H1 (cell line): ENCODE measurements at regions not wholly inside any gene's neighbourhood (a gene's known extent, or its start where the extent isn't known, plus 50 kb on each side); places are given as distances from the start of the nearest gene placed in this dataset.

Experiments used
- CTCF ChIA-PET: fragments of 300-600 bp; sonication (Branson Sonifier 250); formaldehyde crosslinking; loops from one replicate; lab custom pipeline; 2021; ENCODE audit not compliant: partially characterized antibody; lab: Charles Lee
- POLR2A ChIA-PET: fragments of 300-600 bp; sonication (Branson Sonifier 250); formaldehyde crosslinking; loops from one replicate; lab custom pipeline; 2021; ENCODE audit warnings: inconsistent platforms; ENCODE audit not compliant: partially characterized antibody; lab: Charles Lee
- DNase-seq, 2 experiments: peaks; one replicate each; pipeline versions ENCODE4 v3.0.0 to v3.0.0-alpha.2; 2010 to 2022; ENCODE audit warnings: low spot score in 2 of 2, low read depth in 1 of 2, mixed read lengths in 1 of 2
- FAIRE-seq: peaks from 2 replicates; lab custom pipeline; 2011; peaks lifted over from hg19 to GRCh38; lab: Jason Lieb, UNC
- H2AFZ ChIP-seq: 2 replicates; pipeline ENCODE4 v1.8.1; 2012; ENCODE audit warnings: low read length, inconsistent platforms
- H2AK5ac ChIP-seq: 2 replicates; pipeline ENCODE4 v1.6.1; 2013; ENCODE audit warnings: low read depth, low read length
- H2BK120ac ChIP-seq: replicated peaks from 2 replicates; pipeline ENCODE3; 2013; ENCODE audit warnings: low read depth, low read length, inconsistent platforms
- H2BK12ac ChIP-seq: 2 replicates; pipeline ENCODE4 v1.6.1; 2013; ENCODE audit warnings: low read depth, low read length
- H2BK15ac ChIP-seq: 2 replicates; pipeline ENCODE4 v1.6.1; 2013; ENCODE audit warnings: low read length
- H2BK20ac ChIP-seq: 2 replicates; pipeline ENCODE4 v1.6.1; 2013; ENCODE audit warnings: low read length
- H2BK5ac ChIP-seq: 2 replicates; pipeline ENCODE4 v1.6.1; 2013; ENCODE audit warnings: low read depth, low read length
- H3K14ac ChIP-seq: 2 replicates; pipeline ENCODE4 v1.6.1; 2013; ENCODE audit warnings: inconsistent platforms; ENCODE audit not compliant: insufficient read length
- H3K18ac ChIP-seq: 2 replicates; pipeline ENCODE4 v1.6.1; 2013; ENCODE audit warnings: low read length; ENCODE audit errors: extremely low read depth
- H3K23ac ChIP-seq: 2 replicates; pipeline ENCODE4 v1.6.1; 2013; ENCODE audit warnings: inconsistent platforms; ENCODE audit not compliant: insufficient read length
- H3K23me2 ChIP-seq: 2 replicates; pipeline ENCODE4 v1.6.1; 2013; ENCODE audit warnings: low read depth, low read length
- H3K27ac ChIP-seq: 2 replicates; pipeline ENCODE4 v1.6.1; 2011; ENCODE audit warnings: low read depth, low read length, inconsistent platforms
- H3K27me3 ChIP-seq, 4 experiments: replicated peaks in 1 of 4; 1 replicate in 1 of 4; 2 replicates in 3 of 4; pipeline versions ENCODE4 v1.6.1 to v1.8.1; 2011 to 2013; ENCODE audit warnings: low read length in 3 of 4, mild to moderate bottlenecking in 3 of 4, inconsistent platforms in 2 of 4, mixed read lengths in 2 of 4, moderate library complexity in 1 of 4; ENCODE audit not compliant: control insufficient read depth in 3 of 4, insufficient read depth in 3 of 4; ENCODE audit errors: extremely low read depth in 1 of 4
- H3K36me3 ChIP-seq, 4 experiments: 2 replicates each; pipeline versions ENCODE4 v1.6.1 to v1.8.1; 2011 to 2013; ENCODE audit warnings: mild to moderate bottlenecking in 4 of 4, low read length in 3 of 4, moderate library complexity in 2 of 4, control low read depth in 1 of 4, inconsistent platforms in 1 of 4; ENCODE audit not compliant: insufficient read depth in 4 of 4, control insufficient read depth in 2 of 4
- H3K4ac ChIP-seq: replicated peaks from 2 replicates; pipeline ENCODE3; 2013; ENCODE audit warnings: low read length, low read depth, mixed read lengths, inconsistent platforms; ENCODE audit not compliant: insufficient read length
- H3K4me1 ChIP-seq, 4 experiments: replicated peaks in 1 of 4; 1 replicate in 1 of 4; 2 replicates in 3 of 4; pipeline versions ENCODE4 v1.6.1 to v1.8.1; 2011 to 2013; ENCODE audit warnings: low read length in 3 of 4, inconsistent platforms in 2 of 4, mixed read lengths in 1 of 4; ENCODE audit not compliant: insufficient read depth in 4 of 4, control insufficient read depth in 3 of 4
- H3K4me2 ChIP-seq, 2 experiments: 2 replicates each; pipeline versions ENCODE4 v1.6.1 to v1.8.1; 2011 to 2013; ENCODE audit warnings: low read depth in 2 of 2, low read length in 2 of 2, control low read depth in 1 of 2, inconsistent platforms in 1 of 2, mild to moderate bottlenecking in 1 of 2; ENCODE audit not compliant: insufficient read depth in 1 of 2
- H3K4me3 ChIP-seq, 4 experiments: fragments of 200-600, 300-600 bp in 1 of 4; sonication (generic), shearing (Covaris generic), sonication (Bioruptor Twin) in 1 of 4; 2 replicates each; pipeline versions ENCODE4 v1.5.1 to v1.8.1; 2011 to 2016; ENCODE audit warnings: low read length in 4 of 4, low read depth in 3 of 4, control low read depth in 2 of 4, inconsistent platforms in 2 of 4, mild to moderate bottlenecking in 2 of 4, mixed read lengths in 1 of 4, moderate library complexity in 1 of 4; ENCODE audit not compliant: insufficient read depth in 2 of 4; ENCODE audit errors: extremely low read depth in 1 of 4
- H3K56ac ChIP-seq: replicated peaks from 2 replicates; pipeline ENCODE3; 2013; ENCODE audit warnings: low read depth, mild to moderate bottlenecking, mixed read lengths, low read length, inconsistent platforms; ENCODE audit not compliant: insufficient read length
- H3K79me1 ChIP-seq: 2 replicates; pipeline ENCODE4 v1.6.1; 2013; ENCODE audit warnings: low read depth, low read length, control low read depth
- H3K79me2 ChIP-seq, 2 experiments: 2 replicates each; pipeline versions ENCODE4 v1.6.1 to v1.8.1; 2012 to 2013; ENCODE audit warnings: low read length in 2 of 2, mild to moderate bottlenecking in 2 of 2, inconsistent platforms in 1 of 2; ENCODE audit not compliant: insufficient read depth in 2 of 2, control insufficient read depth in 1 of 2
- H3K9ac ChIP-seq, 4 experiments: replicated peaks in 1 of 4; 1 replicate in 1 of 4; 2 replicates in 3 of 4; pipeline versions ENCODE4 v1.6.1 to v1.8.1; 2011 to 2013; ENCODE audit warnings: low read depth in 3 of 4, low read length in 3 of 4, control low read depth in 2 of 4, mild to moderate bottlenecking in 2 of 4, moderate library complexity in 2 of 4, inconsistent platforms in 1 of 4; ENCODE audit errors: extremely low read depth in 1 of 4
- H3K9me3 ChIP-seq, 2 experiments: 2 replicates each; pipeline versions ENCODE4 v1.6.1 to v1.8.1; 2012 to 2013; ENCODE audit warnings: mild to moderate bottlenecking in 2 of 2, moderate library complexity in 2 of 2, control low read depth in 1 of 2, inconsistent platforms in 1 of 2, low read depth in 1 of 2, low read length in 1 of 2, mixed read lengths in 1 of 2; ENCODE audit not compliant: insufficient read depth in 2 of 2
- H4K20me1 ChIP-seq, 2 experiments: replicated peaks in 1 of 2; 2 replicates each; pipeline versions ENCODE3 to v1.8.1; 2011 to 2013; ENCODE audit warnings: inconsistent platforms in 2 of 2, low read length in 2 of 2, mild to moderate bottlenecking in 1 of 2; ENCODE audit not compliant: insufficient read depth in 2 of 2, control insufficient read depth in 1 of 2
- H4K5ac ChIP-seq: 2 replicates; pipeline ENCODE4 v1.6.1; 2013; ENCODE audit warnings: low read length, low read depth, mixed read lengths, inconsistent platforms; ENCODE audit not compliant: insufficient read length
- H4K8ac ChIP-seq: 2 replicates; pipeline ENCODE4 v1.8.0; 2013; ENCODE audit warnings: mild to moderate bottlenecking, moderate library complexity, low read length, inconsistent platforms; ENCODE audit not compliant: insufficient read depth; ENCODE audit errors: extremely low read depth
- H4K91ac ChIP-seq: replicated peaks from 2 replicates; pipeline ENCODE3; 2013; ENCODE audit warnings: low read length, mixed read lengths, inconsistent platforms; ENCODE audit not compliant: insufficient read length
- ASH2L ChIP-seq: fragments of 200-600, 300-600 bp; sonication (generic); IDR thresholded peaks from one replicate; pipeline ENCODE4 v1.7.1; 2017; ENCODE audit warnings: low read length
- CBX8 ChIP-seq: fragments of 300-800, 300-1000 bp; sonication (generic); IDR thresholded peaks from 2 replicates; pipeline ENCODE4 v1.7.1; 2016; ENCODE audit warnings: low read depth, low read length, borderline replicate concordance
- CTCF ChIP-seq, 3 experiments: IDR thresholded peaks; 1 replicate in 2 of 3; 2 replicates in 1 of 3; pipeline versions ENCODE4 v1.5.1 to v1.6.1; 2011; ENCODE audit warnings: low read length in 3 of 3, mild to moderate bottlenecking in 3 of 3, inconsistent platforms in 2 of 3, low read depth in 1 of 3, moderate library complexity in 1 of 3; ENCODE audit not compliant: insufficient read depth in 1 of 3; ENCODE audit errors: control extremely low read depth in 1 of 3
- EGR1 ChIP-seq: IDR thresholded peaks from 2 replicates; pipeline ENCODE4 v1.6.1; 2011; ENCODE audit warnings: low read depth, low read length, borderline replicate concordance
- HDAC6 ChIP-seq: IDR thresholded peaks from one replicate; pipeline ENCODE4 v1.7.1; 2012; ENCODE audit warnings: low read depth, mild to moderate bottlenecking, inconsistent platforms, low read length, moderate library complexity
- JUND ChIP-seq: IDR thresholded peaks from 2 replicates; pipeline ENCODE4 v1.6.1; 2011; ENCODE audit warnings: mild to moderate bottlenecking, improper control_type of control experiment, low read length
- POLR2A ChIP-seq, 2 experiments: IDR thresholded peaks; 1 replicate in 1 of 2; 2 replicates in 1 of 2; pipeline ENCODE4 v1.6.1; 2011; ENCODE audit warnings: low read depth in 2 of 2, low read length in 2 of 2, mild to moderate bottlenecking in 2 of 2; ENCODE audit errors: control extremely low read depth in 1 of 2
- POLR2AphosphoS5 ChIP-seq: IDR thresholded peaks from 2 replicates; pipeline ENCODE4 v1.6.1; 2011; ENCODE audit warnings: low read depth, low read length
- POU5F1 ChIP-seq: IDR thresholded peaks from 2 replicates; pipeline ENCODE4 v1.6.1; 2011; ENCODE audit warnings: low read depth, mild to moderate bottlenecking, low read length, moderate library complexity
- SRF ChIP-seq: IDR thresholded peaks from 2 replicates; pipeline ENCODE4 v1.6.1; 2011; ENCODE audit warnings: mild to moderate bottlenecking, low read depth, low read length, moderate library complexity
- TAF1 ChIP-seq: IDR thresholded peaks from 2 replicates; pipeline ENCODE4 v1.6.1; 2011; ENCODE audit warnings: mild to moderate bottlenecking, low read depth, low read length
- TEAD4 ChIP-seq: IDR thresholded peaks from 2 replicates; pipeline ENCODE4 v1.6.1; 2012; ENCODE audit warnings: low read depth, low read length, inconsistent platforms, mixed read lengths
- YY1 ChIP-seq: IDR thresholded peaks from 2 replicates; pipeline ENCODE4 v1.6.1; 2011; ENCODE audit warnings: low read depth, mild to moderate bottlenecking, low read length
- WGBS, 2 experiments: shearing (Covaris generic) in 1 of 2; methylation state at CpG; one replicate each; pipeline versions ENCODE4 v1.1.6 to v1.1.7; 2013 to 2015; ENCODE audit warnings: low lambda C conversion rate in 2 of 2, mixed read lengths in 2 of 2, inconsistent platforms in 1 of 2, low coverage in 1 of 2, missing lambda C conversion rate in 1 of 2; ENCODE audit not compliant: insufficient replicate concordance in 2 of 2, insufficient coverage in 1 of 2, insufficient read length in 1 of 2; ENCODE audit errors: extremely low coverage in 1 of 2, missing lambda C conversion rate in 1 of 2; 5-methylcytosine and 5-hydroxymethylcytosine counted together
- TF ChIP-seq, protein P1 (sequence below): IDR thresholded peaks from 2 replicates; pipeline ENCODE4 v1.6.1; 2012; ENCODE audit warnings: inconsistent platforms

DNA sequence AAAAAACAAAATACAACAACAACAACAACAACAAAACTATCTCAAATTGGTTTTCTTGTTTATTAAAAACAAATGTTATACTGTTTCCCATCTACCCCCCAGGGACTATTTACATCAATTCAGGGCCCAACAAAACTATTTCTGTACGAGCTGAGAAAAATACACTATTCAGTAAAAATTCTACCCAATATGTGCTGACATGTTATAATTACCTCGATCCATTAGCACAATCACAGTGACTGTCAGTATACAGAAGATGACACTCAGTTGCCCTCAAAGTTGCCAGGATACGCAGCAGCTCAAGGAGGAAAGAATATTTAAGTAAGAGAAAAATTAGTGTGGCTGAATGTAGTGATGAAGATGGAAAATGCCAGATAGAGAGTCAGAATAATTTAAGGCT is 150.1 kb downstream of the COX18 start:
- Histone ChIP-seq H4K91ac (no peak overlapping the region), H3K27me3 (no peaks in the 10 kb centered on the region), H2BK20ac (no peak overlapping the region), H3K4me3 (no peak overlapping the region), H2BK12ac (no peak overlapping the region), H2AK5ac (no peak overlapping the region), H3K9me3 (no peaks in the 10 kb centered on the region), H3K4me2 (no peak overlapping the region), H3K23me2 (no peaks in the 10 kb centered on the region), H2BK15ac (no peak overlapping the region), H4K20me1 (no peaks in the 10 kb centered on the region), H3K79me1 (no peaks in the 10 kb centered on the region), H4K5ac (no peak overlapping the region), H3K23ac (no peak overlapping the region), H2AFZ (no peak overlapping the region), H3K4ac (no peak overlapping the region), H3K4me1 (no peaks in the 10 kb centered on the region), H3K56ac (no peak overlapping the region), H3K36me3 (no peaks in the 10 kb centered on the region), H4K8ac (no peak overlapping the region), H3K79me2 (no peaks in the 10 kb centered on the region), H2BK120ac (no peak overlapping the region), H3K9ac (no peak overlapping the region), H3K14ac (no peak overlapping the region), H2BK5ac (no peak overlapping the region), H3K18ac (no peak overlapping the region), H3K27ac (no peak overlapping the region)
- 86% methylated on average over 3 of the region's 3 CpGs; no CpG with 5 or more reads in 1 of the 2 experiments for WGBS, 2 experiments
- DNase-seq, result no peak
- ChIA-PET CTCF (interaction anchor here (0.6 to 1.3 kb wide), 2 partner anchors 48 to 103 kb away, joined by 3 read pairs; no protein-coding TSS in a partner anchor), POLR2A (no interaction called here)
- no peak for FAIRE-seq
- TF ChIP-seq ASH2L, result no peak
- no peak for TF ChIP-seq TEAD4
- TF ChIP-seq JUND, result no peak
- no peak for TF ChIP-seq POLR2AphosphoS5
- no peak for TF ChIP-seq POU5F1
- no peak for TF ChIP-seq SRF
- no peak for TF ChIP-seq TAF1
- TF ChIP-seq CBX8, result no peak
- TF ChIP-seq, protein P1, sequence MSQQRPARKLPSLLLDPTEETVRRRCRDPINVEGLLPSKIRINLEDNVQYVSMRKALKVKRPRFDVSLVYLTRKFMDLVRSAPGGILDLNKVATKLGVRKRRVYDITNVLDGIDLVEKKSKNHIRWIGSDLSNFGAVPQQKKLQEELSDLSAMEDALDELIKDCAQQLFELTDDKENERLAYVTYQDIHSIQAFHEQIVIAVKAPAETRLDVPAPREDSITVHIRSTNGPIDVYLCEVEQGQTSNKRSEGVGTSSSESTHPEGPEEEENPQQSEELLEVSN, result no peak
- no peak for TF ChIP-seq CTCF (IDR thresholded peaks at IDR 0.05; ENCODE audit: control extremely low read depth in 1 of 3, insufficient read depth in 1 of 3, low read depth in 1 of 3, low read length in 3 of 3)
- no peak for TF ChIP-seq HDAC6
- no peak for TF ChIP-seq POLR2A (IDR thresholded peaks at IDR 0.05; ENCODE audit: control extremely low read depth in 1 of 2, low read depth in 2 of 2, low read length in 2 of 2)
- no peak for TF ChIP-seq EGR1
- no peak for TF ChIP-seq YY1
